ENCODE measurements at regions not wholly inside any gene's neighbourhood (a gene's known extent, or its start where the extent isn't known, plus 50 kb on each side); places are given as distances from the start of the nearest gene placed in this dataset.
"Not testable (repeated sequence)": the region's sequence is repeated elsewhere in the genome, so short reads cannot be mapped to it uniquely, and the experiment has no call there.

DNA sequence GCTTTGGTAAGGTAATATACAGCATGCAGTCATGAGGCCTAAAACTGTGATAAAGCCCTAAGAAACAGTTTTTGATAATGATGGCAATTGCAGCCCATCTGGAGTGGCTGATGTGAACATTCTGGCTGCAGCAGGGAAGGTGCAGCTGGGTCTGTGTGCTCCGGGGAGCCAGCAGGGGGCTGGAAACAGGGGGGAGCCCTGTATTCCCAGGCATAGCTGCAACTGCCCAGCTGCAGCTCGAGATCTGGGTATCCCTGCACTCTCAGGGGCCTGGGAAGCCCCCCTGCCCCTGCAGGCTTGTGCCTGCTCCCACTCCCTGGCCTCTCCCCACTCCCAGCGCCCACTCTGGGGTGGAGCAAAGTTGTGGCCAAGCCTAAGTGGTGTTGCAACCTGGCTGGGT lies 95.6 kb downstream of the RRAGB start:
- H3K4me3 ChIP-seq: no peak overlapping the region
- H3K27ac ChIP-seq: no peak overlapping the region

DNA sequence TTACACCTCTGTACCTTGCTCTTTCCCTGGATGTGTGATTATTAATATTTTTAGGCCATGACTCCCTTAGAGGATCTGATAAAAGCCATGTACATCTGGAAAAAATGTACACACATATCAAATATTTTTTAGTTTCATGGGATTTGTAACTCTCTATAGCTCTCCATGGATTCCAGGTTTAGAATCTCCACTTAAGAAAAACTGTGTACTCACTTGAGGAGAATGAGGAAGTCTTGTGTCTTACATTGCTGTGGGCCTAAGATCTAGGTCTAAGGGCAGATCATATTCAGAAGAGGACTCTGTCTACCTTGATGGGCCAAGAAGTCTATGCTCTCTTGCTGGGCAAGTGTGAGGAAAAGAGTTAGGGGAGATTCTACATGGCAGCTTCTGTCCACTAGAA lies 98.0 kb downstream of the RRAGB start:
- H3K27ac ChIP-seq: no peak overlapping the region
- H3K4me3 ChIP-seq: no peak overlapping the region

DNA sequence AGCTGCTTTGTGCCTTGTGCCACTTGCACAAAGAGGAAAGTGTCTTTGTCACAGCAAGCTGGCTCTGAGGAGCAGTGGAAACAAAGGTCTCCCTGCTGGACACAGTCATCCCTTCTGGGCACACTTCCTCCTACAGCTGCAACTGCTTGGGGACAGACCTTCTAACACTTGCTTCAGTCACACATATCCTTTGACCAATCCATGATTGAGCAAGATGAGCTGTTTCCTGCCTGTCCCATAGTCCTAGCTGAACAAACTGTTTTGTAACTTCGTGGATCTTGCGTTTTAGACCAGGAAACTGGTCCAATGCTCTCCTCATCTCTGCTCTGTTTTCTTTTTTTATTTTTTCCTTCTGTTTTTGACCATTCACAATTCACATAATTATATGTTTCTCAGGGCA lies 98.5 kb downstream of the RRAGB start:
- no peak overlapping the region for H3K4me3 ChIP-seq
- no peak overlapping the region for H3K27ac ChIP-seq

DNA sequence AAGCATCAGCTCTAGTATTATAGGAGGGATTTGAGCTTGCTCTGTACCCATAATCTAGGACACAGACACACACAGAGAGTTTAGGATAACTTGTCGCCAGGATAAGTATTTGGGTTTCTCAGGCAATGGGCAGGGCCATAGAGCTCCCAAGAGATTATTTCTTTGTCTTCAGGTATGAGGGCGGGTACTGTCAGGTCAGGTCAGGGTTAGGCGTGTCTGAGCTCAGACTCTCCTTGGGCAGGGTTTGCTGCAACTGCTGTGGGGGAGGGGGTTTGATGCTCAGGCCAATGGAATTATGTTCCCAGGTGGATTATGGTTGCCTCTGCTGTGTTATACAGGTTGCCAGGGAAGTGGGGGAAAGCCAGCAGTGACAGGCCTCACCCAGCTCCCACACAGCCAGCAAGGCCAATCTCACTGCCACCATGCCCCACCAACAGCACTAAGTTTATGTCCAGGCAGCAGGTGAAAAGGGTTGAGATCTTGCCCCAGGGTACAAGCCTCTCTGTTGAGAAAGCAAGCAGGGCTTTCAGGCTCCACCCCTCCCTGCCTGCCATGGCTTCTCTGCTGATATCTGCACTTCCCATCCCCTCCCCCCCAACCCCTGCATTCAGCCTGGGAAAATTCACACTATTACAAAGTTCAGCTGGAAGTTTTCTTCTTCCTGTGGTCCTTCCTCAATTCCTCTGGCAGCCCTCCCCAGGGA lies 101.3 kb downstream of the RRAGB start:
- no peak overlapping the region for H3K4me3 ChIP-seq
- H3K27ac ChIP-seq: no peak overlapping the region

DNA sequence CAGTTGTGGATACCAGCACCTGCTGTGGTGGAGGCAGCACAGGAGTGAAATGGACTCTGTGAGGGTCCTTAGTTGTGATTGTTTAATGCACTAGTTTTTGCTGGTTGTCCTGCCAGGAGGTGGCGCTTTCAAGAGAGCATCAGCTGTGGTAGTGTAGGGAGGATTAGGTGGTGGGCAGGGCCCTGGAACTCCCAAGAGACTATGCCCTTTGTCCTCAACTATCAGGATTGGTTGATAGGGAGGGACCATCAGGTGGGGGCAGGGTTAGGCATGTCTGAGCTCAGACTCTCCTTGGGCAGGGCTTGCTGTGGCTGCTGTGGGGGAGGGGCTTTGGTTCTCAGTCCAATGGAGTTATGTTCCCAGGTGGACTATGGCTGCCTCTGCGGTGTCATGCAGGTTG lies 121.9 kb downstream of the RRAGB start:
- Histone ChIP-seq H3K4me3 (no peak overlapping the region), H3K27ac (no peak overlapping the region)

DNA sequence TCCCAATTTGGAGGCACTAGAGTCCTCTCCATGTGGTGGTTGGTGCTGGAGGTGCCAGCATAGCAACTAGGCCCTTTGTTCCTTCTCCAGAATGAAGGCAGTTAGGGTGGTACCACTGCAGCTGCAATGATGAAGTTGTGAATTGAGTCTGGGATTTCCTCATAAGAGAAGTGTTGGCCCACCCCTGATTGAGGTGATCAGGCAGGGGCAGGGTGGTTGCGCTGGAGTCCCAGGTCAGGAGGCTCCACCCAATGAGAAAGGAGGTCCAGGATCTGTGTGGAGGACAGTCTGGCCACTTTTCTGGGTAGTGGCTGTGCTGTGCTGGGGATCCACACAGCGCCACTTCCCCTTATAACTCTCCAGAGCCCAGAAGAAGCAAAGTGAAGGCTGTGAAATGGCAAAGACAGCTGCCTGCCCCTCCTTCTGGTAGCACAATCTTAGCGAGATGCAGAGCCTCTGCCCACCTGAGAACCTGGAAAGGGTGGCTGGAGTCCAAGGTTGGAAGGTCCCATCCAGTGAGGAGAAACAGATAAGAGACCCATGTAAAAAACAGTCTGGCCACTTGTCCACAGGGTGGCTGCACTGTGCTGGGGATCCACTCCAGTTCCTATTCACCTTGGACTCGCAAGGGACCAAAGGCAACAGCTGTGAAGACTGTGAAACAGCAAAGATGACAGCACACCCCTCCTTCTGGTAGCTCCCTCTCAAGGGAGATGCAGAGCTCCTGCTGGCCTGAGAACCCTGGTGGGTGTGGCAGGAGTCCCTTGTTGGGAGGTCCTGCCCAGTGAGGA lies 124.6 kb downstream of the RRAGB start:
- H3K4me3 ChIP-seq: no peak overlapping the region
- H3K27ac ChIP-seq: no peak overlapping the region

DNA sequence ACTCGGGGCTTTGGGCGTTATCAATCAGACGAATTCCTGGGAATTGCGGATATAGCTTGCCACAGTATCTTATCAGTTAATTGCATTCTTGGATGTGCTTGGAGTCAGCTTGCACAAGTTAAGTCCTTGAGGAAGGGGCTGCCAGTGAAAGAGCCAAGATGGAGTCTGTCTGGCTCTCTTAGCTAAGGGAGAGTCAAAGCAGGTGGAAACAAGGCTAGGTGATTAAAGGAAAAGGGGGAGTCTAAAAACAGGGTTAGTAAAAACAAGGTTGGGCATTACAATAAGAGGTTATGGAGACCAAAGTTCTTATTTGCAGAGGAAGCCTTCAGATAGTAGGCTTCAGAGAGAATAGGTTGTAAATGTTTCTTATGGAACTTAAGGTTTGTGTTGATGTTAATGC lies 149.2 kb downstream of the RRAGB start:
- not testable (repeated sequence) for H3K27ac ChIP-seq, H3K4me3 ChIP-seq

DNA sequence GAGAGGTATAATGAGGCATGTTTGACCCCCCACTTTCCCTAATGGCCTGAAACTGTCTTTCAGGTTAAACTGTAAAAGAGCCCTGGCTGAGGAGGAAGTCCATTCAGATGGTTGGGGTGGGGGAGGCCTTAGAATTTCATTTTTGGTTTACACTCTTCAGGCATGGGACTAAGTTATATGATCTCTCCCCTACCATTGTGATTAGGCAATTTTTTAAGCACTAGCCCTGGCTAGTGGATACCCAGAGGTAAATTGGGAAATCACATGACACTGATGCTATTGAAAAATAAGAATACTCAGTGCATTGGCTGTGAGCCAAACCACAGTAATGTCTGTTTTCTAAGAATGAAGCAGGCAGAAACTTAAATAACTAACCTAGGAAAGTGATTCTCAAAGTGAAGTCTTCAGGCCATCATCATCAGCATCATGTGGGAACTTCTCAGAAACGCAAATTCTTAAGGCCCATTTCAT lies 149.7 kb downstream of the RRAGB start:
- no peak overlapping the region for H3K27ac ChIP-seq
- no peak overlapping the region for H3K4me3 ChIP-seq

DNA sequence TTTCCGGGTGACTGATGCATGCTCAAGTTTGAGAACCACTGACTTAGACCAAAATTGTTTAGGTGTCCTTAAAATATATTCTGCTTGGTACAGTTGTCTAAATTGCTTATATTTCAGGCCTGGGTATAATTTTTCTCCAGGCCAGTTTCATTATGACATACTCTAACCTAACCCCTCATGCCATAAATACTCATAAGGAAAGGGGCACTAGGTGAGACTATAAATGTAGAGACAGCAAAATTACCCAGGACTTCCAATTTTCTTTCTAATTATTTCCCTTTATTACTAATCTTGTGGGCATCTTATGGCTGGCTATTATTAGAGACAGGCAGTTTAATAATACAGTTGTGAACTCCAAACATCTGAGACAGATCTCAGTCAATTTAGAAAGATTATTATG lies 150.2 kb downstream of the RRAGB start:
- Histone ChIP-seq H3K4me3 (no peak overlapping the region), H3K27ac (no peak overlapping the region)

DNA sequence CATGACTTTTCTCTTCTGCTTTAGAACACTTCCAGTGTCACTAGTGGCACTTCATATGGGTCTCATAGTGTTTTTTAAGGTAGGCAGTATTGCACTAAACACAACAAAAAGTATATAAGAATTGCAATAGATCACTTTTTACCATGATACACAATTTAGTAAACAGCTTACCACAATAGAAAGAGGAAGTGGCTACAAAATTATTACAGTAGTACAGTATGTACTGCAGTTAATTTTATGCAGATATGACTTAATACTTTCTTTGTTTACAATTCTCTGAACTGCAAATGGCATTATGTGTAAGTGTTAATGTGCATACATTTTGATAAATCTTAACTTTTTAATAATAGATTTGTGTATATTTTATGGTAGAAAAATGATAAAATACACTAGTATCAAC lies 157.3 kb downstream of the RRAGB start:
- Histone ChIP-seq H3K4me3 (no peak overlapping the region), H3K27ac (no peak overlapping the region)

DNA sequence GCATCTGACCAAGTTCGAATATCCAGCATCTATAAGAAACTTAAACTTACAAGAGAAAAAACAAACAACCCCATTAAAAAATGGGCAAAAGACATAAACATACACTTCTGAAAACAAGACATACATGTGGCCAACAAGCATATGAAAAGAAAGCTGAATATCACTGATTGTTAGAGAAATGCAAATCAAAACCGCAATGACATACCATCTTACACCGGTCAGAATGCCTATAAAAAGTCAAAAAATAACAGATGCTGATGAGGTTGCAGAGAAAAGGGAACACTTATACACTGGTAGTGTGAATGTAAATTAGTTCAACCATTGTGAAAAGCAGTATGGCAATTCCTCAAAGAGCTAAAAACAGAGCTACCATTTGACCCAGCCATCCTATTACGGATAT lies 166.0 kb downstream of the RRAGB start:
- not testable (repeated sequence) for H3K4me3 ChIP-seq, H3K27ac ChIP-seq

DNA sequence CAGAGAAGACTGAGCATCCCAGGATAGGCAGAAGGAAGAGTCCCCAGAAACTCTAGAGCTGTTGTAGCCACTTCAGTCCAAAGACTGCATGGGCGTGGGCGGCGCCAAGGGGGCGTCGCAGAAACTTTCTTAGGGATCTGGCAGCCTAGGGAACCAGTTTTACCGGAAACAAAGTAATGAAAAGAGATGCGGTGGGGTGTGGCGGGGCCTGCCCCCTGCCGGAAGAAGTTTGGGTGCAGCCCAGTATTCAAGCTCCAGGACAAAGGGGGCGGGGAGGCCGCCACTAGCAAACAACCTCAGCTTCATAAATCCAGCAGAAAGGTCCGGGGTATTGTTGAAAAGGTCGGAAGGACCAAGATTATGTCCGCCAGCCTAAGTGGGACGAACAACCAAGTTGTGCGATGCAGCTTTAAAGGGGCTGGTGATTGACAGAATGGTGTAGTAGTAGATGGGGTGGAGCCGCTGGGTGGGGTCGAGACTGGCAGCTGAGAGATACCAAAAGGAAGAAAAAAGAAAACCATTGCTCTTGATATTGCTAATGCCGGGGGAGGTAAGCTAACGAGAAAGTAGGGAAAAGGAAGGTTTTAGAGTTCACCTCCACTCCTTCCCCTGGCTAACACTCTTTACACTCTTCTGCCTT lies 190.5 kb downstream of the RRAGB start:
- peak overlapping the region in 20 of 21 experiments; percentile 44 to 87 (median 78) for H3K27ac ChIP-seq
- H3K4me3 ChIP-seq: peak overlapping the region; percentile 50 to 67 (median 59)

DNA sequence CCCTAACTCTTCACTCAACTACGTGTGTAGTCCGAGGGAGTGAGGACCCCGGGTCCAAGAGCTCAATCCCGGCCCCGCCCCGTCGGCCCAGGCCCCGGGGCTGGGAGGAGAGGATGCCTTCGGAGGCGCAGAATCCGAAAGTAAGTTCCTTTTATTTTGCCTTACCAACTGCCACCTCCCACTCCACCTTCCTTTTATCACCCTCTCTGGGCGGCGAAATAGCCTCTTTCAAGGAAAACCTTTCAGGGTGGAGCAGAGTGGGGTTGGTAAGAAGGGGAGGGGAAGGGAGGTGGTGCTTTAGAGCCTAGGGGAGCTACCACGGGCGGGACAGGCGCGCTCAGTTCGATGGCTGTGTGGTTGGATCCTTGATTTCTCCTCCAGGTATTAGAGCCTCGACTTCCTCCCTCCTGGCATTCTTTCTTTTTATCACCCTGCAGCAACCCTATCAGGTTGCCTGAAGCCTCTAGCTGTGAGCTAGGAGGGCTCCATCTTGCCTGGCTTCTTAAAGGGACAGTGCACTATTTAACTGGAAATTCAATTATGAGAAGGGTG lies 191.2 kb downstream of the RRAGB start:
- H3K4me3 ChIP-seq: peak overlapping the region; percentile 50 to 67 (median 59)
- H3K27ac ChIP-seq: peak overlapping the region in 20 of 21 experiments; percentile 44 to 87 (median 78)

DNA sequence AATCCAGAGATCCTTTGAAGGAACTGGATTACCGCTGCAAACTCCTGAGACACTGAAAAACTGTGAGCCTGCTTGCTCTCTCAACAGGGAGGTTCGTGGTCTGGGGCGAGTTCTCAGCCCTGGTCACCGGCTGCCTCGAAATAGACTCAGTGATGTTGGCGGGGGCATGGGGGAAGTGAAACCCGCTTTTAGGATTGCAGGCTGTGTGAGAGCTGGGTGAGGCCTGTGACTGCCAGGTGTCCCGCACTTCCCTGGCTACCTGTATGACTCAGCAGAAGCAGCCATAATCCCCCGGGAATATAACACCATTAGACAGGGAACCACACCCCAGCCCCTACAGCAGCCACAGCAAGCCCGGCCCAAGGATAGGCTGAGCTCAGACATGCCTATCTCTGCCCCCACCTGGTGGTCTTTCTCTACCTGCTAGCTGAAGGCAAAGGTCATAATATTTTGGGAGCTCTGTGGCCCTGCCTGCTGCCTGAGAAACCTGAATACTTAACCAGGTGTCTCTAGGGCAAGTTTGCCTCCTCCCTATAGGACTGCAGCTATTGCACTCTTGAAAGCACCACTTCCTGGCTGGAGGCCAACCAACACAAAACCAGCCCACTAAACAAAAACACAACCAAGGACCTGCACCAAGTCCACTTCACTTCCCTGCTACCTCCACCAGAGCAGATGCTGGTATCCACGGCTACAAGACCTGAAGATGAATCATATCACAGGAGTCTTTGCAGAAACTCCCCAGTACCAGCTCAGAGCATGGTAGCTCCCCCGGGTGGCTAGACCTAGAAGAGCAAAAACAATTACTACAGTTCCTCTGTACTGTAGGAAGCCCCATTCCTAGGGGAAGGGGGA lies 202.0 kb downstream of the RRAGB start:
- Histone ChIP-seq H3K27ac (no peak overlapping the region), H3K4me3 (no peak overlapping the region)

DNA sequence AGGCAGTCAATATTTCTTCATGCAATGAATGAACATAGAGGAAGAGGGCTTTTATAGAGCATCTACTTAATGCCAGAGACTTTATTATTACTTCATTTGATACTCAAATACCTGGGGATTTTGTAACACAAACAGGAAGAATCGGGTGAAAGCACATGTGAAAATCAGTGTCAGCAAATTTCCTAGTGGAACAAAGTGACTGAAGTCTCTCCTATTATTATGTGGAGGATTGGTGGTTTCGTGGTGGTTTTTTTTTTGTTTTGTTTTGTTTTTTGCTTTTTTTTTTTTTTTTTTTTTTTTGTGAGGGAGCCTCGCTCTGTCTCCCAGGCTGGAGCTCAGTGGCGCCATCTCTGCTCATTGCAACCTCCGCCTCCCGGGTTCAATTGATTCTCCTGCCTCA lies 207.0 kb downstream of the RRAGB start:
- Histone ChIP-seq H3K27ac (no peak overlapping the region), H3K4me3 (no peak overlapping the region)

DNA sequence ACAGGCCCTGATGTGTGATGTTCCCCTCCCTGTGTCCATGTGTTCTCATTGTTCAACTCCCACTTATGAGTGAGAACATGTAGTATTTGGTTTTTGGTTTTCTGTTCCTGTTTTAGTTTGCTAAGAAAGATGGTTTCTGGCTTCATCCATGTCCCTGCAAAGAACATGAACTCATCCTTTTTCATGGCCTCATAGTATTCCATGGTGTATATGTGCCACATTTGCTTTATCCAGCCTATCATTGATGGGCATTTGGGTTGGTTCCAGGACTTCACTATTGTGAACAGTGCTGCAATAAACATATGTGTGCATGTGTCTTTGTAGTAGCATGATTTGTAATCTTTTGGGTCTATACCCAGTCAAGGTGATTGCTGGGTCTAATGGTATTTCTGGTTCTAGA lies 211.0 kb downstream of the RRAGB start:
- H3K4me3 ChIP-seq, H3K27ac ChIP-seq: not testable (repeated sequence)

Measured in skin epidermis (tissue), 12 donors.